ENCODE measurements at regions not wholly inside any gene's neighbourhood (a gene's known extent, or its start where the extent isn't known, plus 50 kb on each side); places are given as distances from the start of the nearest gene placed in this dataset.

- TF ChIP-seq CTCF (IDR thresholded peaks at IDR 0.05) (no peak), POLR2A (IDR thresholded peaks at IDR 0.05) (no peak), EP300 (IDR thresholded peaks at IDR 0.05) (no peak)
Measured at GRCh38 chr20:39258253-39258652, 296.1 kb downstream of the DHX35 start.

Measured in tibial nerve (tissue), 4 donors.